Smooth muscle cell (in vitro differentiated cells): ENCODE measurements at regions not wholly inside any gene's neighbourhood (a gene's known extent, or its start where the extent isn't known, plus 50 kb on each side); places are given as distances from the start of the nearest gene placed in this dataset.

Experiments
- DNase-seq: peaks from one replicate; lab custom pipeline; 2025; ENCODE audit not compliant: unreplicated experiment; lab: John Stamatoyannopoulos, UW
- H2AFZ ChIP-seq: fragments of 200-600 bp; sonication (generic); 2 replicates; pipeline ENCODE4 v1.6.0; 2016; ENCODE audit warnings: antibody characterized with exemption, low read depth, mild to moderate bottlenecking
- H3F3A ChIP-seq: fragments of 200-600 bp; sonication (generic); 2 replicates; pipeline ENCODE4 v1.6.0; 2017; ENCODE audit warnings: antibody characterized with exemption, low read depth
- H3K27ac ChIP-seq: fragments of 200-600 bp; sonication (generic); 2 replicates; pipeline ENCODE4 v1.5.1; 2016; ENCODE audit warnings: low read depth, mild to moderate bottlenecking
- H3K27me3 ChIP-seq: fragments of 200-600 bp; sonication (generic); 2 replicates; pipeline ENCODE4 v1.6.1; 2016; ENCODE audit warnings: low read depth, mild to moderate bottlenecking
- H3K36me3 ChIP-seq: fragments of 200-600 bp; sonication (generic); 2 replicates; pipeline ENCODE4 v1.5.1; 2016; ENCODE audit warnings: low read depth
- H3K4me1 ChIP-seq: fragments of 200-600 bp; sonication (generic); 2 replicates; pipeline ENCODE4 v1.5.1; 2016; ENCODE audit warnings: low read depth
- H3K4me2 ChIP-seq: fragments of 200-600 bp; sonication (generic); 2 replicates; pipeline ENCODE4 v1.6.0; 2016; ENCODE audit warnings: mild to moderate bottlenecking
- H3K4me3 ChIP-seq: fragments of 200-600 bp; sonication (generic); 2 replicates; pipeline ENCODE4 v1.5.1; 2016; ENCODE audit warnings: mild to moderate bottlenecking
- H3K79me2 ChIP-seq: fragments of 200-600 bp; sonication (generic); 2 replicates; pipeline ENCODE4 v1.6.0; 2016; ENCODE audit warnings: low read depth, mild to moderate bottlenecking
- H3K9ac ChIP-seq: fragments of 200-600 bp; sonication (generic); 2 replicates; pipeline ENCODE4 v1.6.0; 2016; ENCODE audit warnings: low read depth
- H3K9me3 ChIP-seq: fragments of 200-600 bp; sonication (generic); replicated peaks from 2 replicates; pipeline ENCODE4 v1.5.1; 2016; ENCODE audit warnings: low read depth
- H4K20me1 ChIP-seq: fragments of 200-600 bp; sonication (generic); 2 replicates; pipeline ENCODE4 v1.6.0; 2016; ENCODE audit warnings: low read depth
- CTCF ChIP-seq: fragments of 200-600 bp; sonication (generic); IDR thresholded peaks from 2 replicates; pipeline ENCODE4 v1.5.1; 2017; ENCODE audit warnings: borderline replicate concordance, mild to moderate bottlenecking, antibody characterized with exemption; ENCODE audit not compliant: insufficient read depth, poor library complexity, severe bottlenecking
- WGBS: methylation state at CpG from one replicate; pipeline ENCODE4 v1.1.7; 2016; ENCODE audit warnings: low lambda C conversion rate; 5-methylcytosine and 5-hydroxymethylcytosine counted together

- Histone ChIP-seq H3K9ac (no peak overlapping the region), H3K9me3 (no peaks in the 10 kb centered on the region), H3K27me3 (no peaks in the 10 kb centered on the region), H3K4me2 (peak overlapping the region; percentile 4), H3K36me3 (no peaks in the 10 kb centered on the region), H3K79me2 (no peaks in the 10 kb centered on the region), H3K4me3 (no peak overlapping the region), H4K20me1 (no peaks in the 10 kb centered on the region), H3K27ac (peak overlapping the region; percentile 80), H3K4me1 (peaks cover 12% of the 10 kb centered on the region), H2AFZ (no peak overlapping the region), H3F3A (peaks cover 14% of the 10 kb centered on the region)
- DNase-seq = no peak
- no peak for TF ChIP-seq CTCF
- WGBS = 93% methylated on average over 4 of the region's 4 CpGs
Observed at GRCh38 chr9:12956805-12957204, 182.0 kb downstream of the LURAP1L start.

- no peaks in the 10 kb centered on the region for H3K79me2 ChIP-seq
- H3K9ac ChIP-seq = no peak overlapping the region
- WGBS = 96% methylated on average over 3 of the region's 3 CpGs
- TF ChIP-seq CTCF = no peak
- no peak overlapping the region for H3K4me2 ChIP-seq
- no peak for DNase-seq
- H4K20me1 ChIP-seq = no peaks in the 10 kb centered on the region
- peaks cover 14% of the 10 kb centered on the region for H3F3A ChIP-seq
- peaks cover 12% of the 10 kb centered on the region for H3K4me1 ChIP-seq
- H3K36me3 ChIP-seq = no peaks in the 10 kb centered on the region
- no peaks in the 10 kb centered on the region for H3K9me3 ChIP-seq
- H3K27ac ChIP-seq = no peak overlapping the region
- no peak overlapping the region for H3K4me3 ChIP-seq
- no peaks in the 10 kb centered on the region for H3K27me3 ChIP-seq
- no peak overlapping the region for H2AFZ ChIP-seq
Observed at GRCh38 chr9:12958279-12958678, 183.5 kb downstream of the LURAP1L start.

- no peak for DNase-seq
- H2AFZ ChIP-seq = no peak overlapping the region
- H3K4me2 ChIP-seq = no peak overlapping the region
- no peaks in the 10 kb centered on the region for H3K79me2 ChIP-seq
- no peaks in the 10 kb centered on the region for H3K36me3 ChIP-seq
- H3K4me1 ChIP-seq = peaks cover 12% of the 10 kb centered on the region
- H3K4me3 ChIP-seq = no peak overlapping the region
- no peaks in the 10 kb centered on the region for H4K20me1 ChIP-seq
- no peaks in the 10 kb centered on the region for H3K27me3 ChIP-seq
- no peak for TF ChIP-seq CTCF
- H3K27ac ChIP-seq = no peak overlapping the region
- H3F3A ChIP-seq = peaks cover 14% of the 10 kb centered on the region
- H3K9me3 ChIP-seq = no peaks in the 10 kb centered on the region
- WGBS = 65% methylated on average over 3 of the region's 3 CpGs
- H3K9ac ChIP-seq = no peak overlapping the region
Observed at GRCh38 chr9:12958708-12959107, 183.9 kb downstream of the LURAP1L start.

GRCh38 chr9:12961276-12961809, 186.5 kb downstream of the LURAP1L start:
- Histone ChIP-seq H4K20me1 (no peaks in the 10 kb centered on the region), H3K4me2 (peak overlapping the region; percentile 73), H3K27me3 (no peaks in the 10 kb centered on the region), H3K4me1 (peaks cover 12% of the 10 kb centered on the region), H3K79me2 (no peaks in the 10 kb centered on the region), H3F3A (peaks cover 14% of the 10 kb centered on the region), H3K4me3 (no peak overlapping the region), H2AFZ (peak overlapping the region; percentile 89), H3K9me3 (no peaks in the 10 kb centered on the region), H3K9ac (no peak overlapping the region), H3K27ac (peak overlapping the region; percentile 77), H3K36me3 (no peaks in the 10 kb centered on the region)
- TF ChIP-seq CTCF = no peak
- DNase-seq = no peak
- 6% methylated on average over 2 of the region's 2 CpGs for WGBS
